ENCODE measurements at regions not wholly inside any gene's neighbourhood (a gene's known extent, or its start where the extent isn't known, plus 50 kb on each side); places are given as distances from the start of the nearest gene placed in this dataset.

DNA sequence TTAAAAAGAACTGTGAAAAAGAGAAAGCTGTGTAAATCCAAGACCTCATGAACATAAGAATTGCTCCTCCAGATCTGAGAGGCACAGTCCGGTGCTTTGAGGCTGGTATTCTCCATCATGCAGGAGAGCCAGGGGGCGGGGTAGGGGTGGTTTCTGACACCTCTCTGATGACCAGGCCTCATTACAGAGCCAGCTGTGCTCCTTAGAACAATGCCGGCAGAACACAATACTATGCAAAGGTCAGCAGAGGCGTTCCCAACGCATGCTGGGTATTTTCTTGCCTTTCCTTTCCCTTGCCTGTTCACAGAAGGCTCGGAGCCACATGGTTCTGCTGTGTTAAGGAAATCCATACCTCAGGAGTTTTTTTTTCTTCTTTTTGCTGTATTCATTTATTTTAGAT, 91.2 kb upstream of the SOD3 start:
- TF ChIP-seq, protein P1, sequence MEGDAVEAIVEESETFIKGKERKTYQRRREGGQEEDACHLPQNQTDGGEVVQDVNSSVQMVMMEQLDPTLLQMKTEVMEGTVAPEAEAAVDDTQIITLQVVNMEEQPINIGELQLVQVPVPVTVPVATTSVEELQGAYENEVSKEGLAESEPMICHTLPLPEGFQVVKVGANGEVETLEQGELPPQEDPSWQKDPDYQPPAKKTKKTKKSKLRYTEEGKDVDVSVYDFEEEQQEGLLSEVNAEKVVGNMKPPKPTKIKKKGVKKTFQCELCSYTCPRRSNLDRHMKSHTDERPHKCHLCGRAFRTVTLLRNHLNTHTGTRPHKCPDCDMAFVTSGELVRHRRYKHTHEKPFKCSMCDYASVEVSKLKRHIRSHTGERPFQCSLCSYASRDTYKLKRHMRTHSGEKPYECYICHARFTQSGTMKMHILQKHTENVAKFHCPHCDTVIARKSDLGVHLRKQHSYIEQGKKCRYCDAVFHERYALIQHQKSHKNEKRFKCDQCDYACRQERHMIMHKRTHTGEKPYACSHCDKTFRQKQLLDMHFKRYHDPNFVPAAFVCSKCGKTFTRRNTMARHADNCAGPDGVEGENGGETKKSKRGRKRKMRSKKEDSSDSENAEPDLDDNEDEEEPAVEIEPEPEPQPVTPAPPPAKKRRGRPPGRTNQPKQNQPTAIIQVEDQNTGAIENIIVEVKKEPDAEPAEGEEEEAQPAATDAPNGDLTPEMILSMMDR (IDR thresholded peaks at IDR 0.05; ENCODE audit: unreplicated experiment in 3 of 3): no peak
- Mint-ChIP-seq H3K36me3 (ENCODE audit: low read depth) (no peaks in the 10 kb centered on the region), H3K27me3 (ENCODE audit: low read depth) (peaks cover under 1% of the 10 kb centered on the region), H3K4me3 (no peak overlapping the region), H3K27ac (no peak overlapping the region), H3K9me3 (peaks cover 11% of the 10 kb centered on the region), H3K4me1 (no peaks in the 10 kb centered on the region)

- Mint-ChIP-seq H3K9me3 (peaks cover 11% of the 10 kb centered on the region), H3K4me3 (no peak overlapping the region), H3K27me3 (ENCODE audit: low read depth) (no peaks in the 10 kb centered on the region), H3K36me3 (ENCODE audit: low read depth) (no peaks in the 10 kb centered on the region), H3K27ac (no peak overlapping the region), H3K4me1 (no peaks in the 10 kb centered on the region)
- TF ChIP-seq, protein P1 (IDR thresholded peaks at IDR 0.05; ENCODE audit: unreplicated experiment in 3 of 3): no peak
Observed at GRCh38 chr4:24705016-24705753, 90.2 kb upstream of the SOD3 start.

GRCh38 chr4:24713604-24714003, 81.8 kb upstream of the SOD3 start:
- TF ChIP-seq, protein P1 (IDR thresholded peaks at IDR 0.05; ENCODE audit: unreplicated experiment in 3 of 3): no peak
- no peaks in the 10 kb centered on the region for H3K4me1 Mint-ChIP-seq
- H3K27ac Mint-ChIP-seq: no peak overlapping the region
- no peak overlapping the region for H3K4me3 Mint-ChIP-seq
- H3K27me3 Mint-ChIP-seq (ENCODE audit: low read depth): no peaks in the 10 kb centered on the region
- H3K9me3 Mint-ChIP-seq: peaks cover 46% of the 10 kb centered on the region
- H3K36me3 Mint-ChIP-seq (ENCODE audit: low read depth): no peaks in the 10 kb centered on the region

DNA sequence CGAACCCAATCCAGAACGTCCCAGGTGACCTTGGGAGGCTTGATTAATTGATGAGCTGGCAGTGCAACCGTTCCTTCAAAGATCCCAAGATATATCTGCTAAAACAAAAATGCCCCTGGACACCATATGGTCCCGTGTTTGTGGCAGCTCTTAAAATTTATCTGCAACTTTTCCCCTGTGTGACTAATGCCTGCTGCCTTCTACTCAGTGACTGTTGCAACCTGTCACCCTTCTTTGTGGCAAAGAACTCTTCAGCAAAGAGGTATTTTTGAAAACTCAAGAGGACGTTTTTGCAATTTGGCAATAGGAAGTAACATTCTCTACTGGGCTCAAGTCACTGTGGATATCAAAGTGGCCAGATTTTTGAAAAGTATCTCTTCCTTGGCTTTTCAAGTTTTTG, 75.8 kb upstream of the SOD3 start:
- Mint-ChIP-seq H3K27ac (no peak overlapping the region), H3K36me3 (ENCODE audit: low read depth) (no peaks in the 10 kb centered on the region), H3K4me1 (no peaks in the 10 kb centered on the region), H3K4me3 (no peak overlapping the region), H3K9me3 (peaks cover 19% of the 10 kb centered on the region), H3K27me3 (ENCODE audit: low read depth) (no peaks in the 10 kb centered on the region)
- TF ChIP-seq, protein P1 (IDR thresholded peaks at IDR 0.05; ENCODE audit: unreplicated experiment in 3 of 3): no peak

- H3K9me3 Mint-ChIP-seq: peaks cover 11% of the 10 kb centered on the region
Observed at GRCh38 chr4:24720436-24720835, 74.9 kb upstream of the SOD3 start.

More at GRCh38 chr4:24720436-24720835, 74.9 kb upstream of the SOD3 start:
- H3K4me1 Mint-ChIP-seq: no peaks in the 10 kb centered on the region
- TF ChIP-seq, protein P1 (IDR thresholded peaks at IDR 0.05; ENCODE audit: unreplicated experiment in 3 of 3): no peak
- no peak overlapping the region for H3K4me3 Mint-ChIP-seq
- H3K27ac Mint-ChIP-seq: no peak overlapping the region
- H3K27me3 Mint-ChIP-seq (ENCODE audit: low read depth): peaks cover under 1% of the 10 kb centered on the region
- no peaks in the 10 kb centered on the region for H3K36me3 Mint-ChIP-seq (ENCODE audit: low read depth)

Data from nephron (organoid).